Lung (tissue), 11 donors: ENCODE measurements at regions not wholly inside any gene's neighbourhood (a gene's known extent, or its start where the extent isn't known, plus 50 kb on each side); places are given as distances from the start of the nearest gene placed in this dataset.

ENCODE experiments used
- ATAC-seq: fragments of 200-7000 bp; cut with Tn5 transposase; one replicate; pipeline ENCODE4 v1.9.1; 2020; ENCODE audit warnings: moderate number of reproducible peaks; ENCODE audit not compliant: insufficient read depth, low FRiP score
- DNase-seq, 3 donors: peaks; one replicate each; pipeline ENCODE4 v3.0.0-alpha.2; 2013 to 2017
- H3K27ac ChIP-seq, 2 donors: one replicate each; pipeline ENCODE4 v1.5.1; 2013; ENCODE audit warnings: mild to moderate bottlenecking in 2 of 2, moderate library complexity in 2 of 2, control low read depth in 1 of 2, inconsistent platforms in 1 of 2, low read depth in 1 of 2, low read length in 1 of 2
- H3K27me3 ChIP-seq, 3 donors: one replicate each; pipeline ENCODE4 v1.5.1; 2013; ENCODE audit warnings: low read length in 2 of 3; ENCODE audit not compliant: control insufficient read depth in 3 of 3, insufficient read depth in 3 of 3
- H3K36me3 ChIP-seq, 4 donors: one replicate each; pipeline ENCODE4 v1.5.1; 2013; ENCODE audit warnings: low read length in 4 of 4, mild to moderate bottlenecking in 1 of 4, moderate library complexity in 1 of 4; ENCODE audit not compliant: control insufficient read depth in 4 of 4, insufficient read depth in 4 of 4
- H3K4me1 ChIP-seq, 5 donors: one replicate each; pipeline ENCODE4 v1.5.1; 2013; ENCODE audit warnings: low read length in 5 of 5, mild to moderate bottlenecking in 2 of 5, moderate library complexity in 1 of 5; ENCODE audit not compliant: control insufficient read depth in 5 of 5, insufficient read depth in 5 of 5
- H3K4me3 ChIP-seq: one replicate; pipeline ENCODE4 v1.5.1; 2013; ENCODE audit warnings: mild to moderate bottlenecking, control low read depth, moderate library complexity
- H3K9ac ChIP-seq, 2 donors: one replicate each; pipeline ENCODE4 v1.5.1; 2013; ENCODE audit warnings: low read length in 2 of 2, control low read depth in 1 of 2; ENCODE audit not compliant: insufficient read depth in 1 of 2
- H3K9me3 ChIP-seq, 4 donors: one replicate each; pipeline ENCODE4 v1.5.1; 2013; ENCODE audit warnings: low read length in 3 of 4, mild to moderate bottlenecking in 1 of 4, moderate library complexity in 1 of 4; ENCODE audit not compliant: control insufficient read depth in 4 of 4, insufficient read depth in 3 of 4
- CTCF ChIP-seq: IDR thresholded peaks from 2 replicates; pipeline ENCODE4 v1.5.1; 2012; ENCODE audit warnings: mild to moderate bottlenecking; ENCODE audit errors: control extremely low read depth, extremely low read depth
- WGBS, 2 donors: extraction: QIAGEN DNeasy Blood & Tissue Kit; methylation state at CpG; one replicate each; pipeline ENCODE4 v1.1.7; 2013; 5-methylcytosine and 5-hydroxymethylcytosine counted together
- donor health status: control.
- donor health status: control.
- donor health status: Bipolar disorder and iron deficiency.
- donor health status: healthy.
- donor health status: DM: yes; HTN: yes; CAD: no.

- H3K36me3 ChIP-seq, result no peaks in the 10 kb centered on the region
- ATAC-seq (no peak), DNase-seq (no peak)
- H3K9me3 ChIP-seq, result no peaks in the 10 kb centered on the region
- no peaks in the 10 kb centered on the region for H3K4me1 ChIP-seq
- H3K9ac ChIP-seq, result no peak overlapping the region
- H3K4me3 ChIP-seq, result no peak overlapping the region
- no peak overlapping the region for H3K27ac ChIP-seq
- TF ChIP-seq CTCF, result no peak
- H3K27me3 ChIP-seq, result no peaks in the 10 kb centered on the region
- whole genome bisulfite sequencing, 2 donors, result 50 to 58% methylated on average over 2 of the region's 2 CpGs
Measured at GRCh38 chr2:213233438-213234330, 50.6 kb upstream of the SPAG16 start.
